OCI-LY7 (cell line): ENCODE measurements at regions not wholly inside any gene's neighbourhood (a gene's known extent, or its start where the extent isn't known, plus 50 kb on each side); places are given as distances from the start of the nearest gene placed in this dataset.

Experiments used
- BruUV-seq: library from RNA; stranded (reverse); fragments of 400-500 nt; replicated peaks from 2 replicates; lab custom pipeline; 2021; lab: Mats Ljungman, UMichigan
- CTCF ChIA-PET: fragments of 300-600 bp; sonication (Branson Sonifier 250); formaldehyde crosslinking; loops from one replicate; lab custom pipeline; 2022; ENCODE audit warnings: antibody characterized with exemption; ENCODE audit not compliant: unreplicated experiment; lab: Charles Lee
- POLR2A ChIA-PET: fragments of 300-600 bp; sonication (Branson Sonifier 250); formaldehyde crosslinking; loops from one replicate; lab custom pipeline; 2022; ENCODE audit warnings: antibody characterized with exemption; lab: Charles Lee
- DNase-seq: peaks from one replicate; pipeline ENCODE4 v3.0.0-alpha.2; 2015; ENCODE audit warnings: low spot score
- H2AFZ ChIP-seq: fragments of 200-600 bp; sonication (generic), shearing (Covaris generic); 2 replicates; pipeline ENCODE4 v1.6.1; 2014; ENCODE audit warnings: mild to moderate bottlenecking, antibody characterized with exemption, low read length, moderate library complexity
- H3K27ac ChIP-seq: fragments of 200-600 bp; sonication (generic); 2 replicates; pipeline ENCODE4 v1.5.1; 2014; ENCODE audit warnings: mixed run types, low read depth, mild to moderate bottlenecking, moderate library complexity, low read length, inconsistent platforms; ENCODE audit not compliant: poor library complexity, severe bottlenecking
- H3K36me3 ChIP-seq: fragments of 200-600 bp; sonication (generic); 2 replicates; pipeline ENCODE4 v1.6.1; 2014; ENCODE audit warnings: mild to moderate bottlenecking, antibody characterized with exemption, low read length, moderate library complexity, mixed read lengths; ENCODE audit not compliant: insufficient read depth
- H3K4me1 ChIP-seq: fragments of 200-600 bp; sonication (generic); 2 replicates; pipeline ENCODE4 v1.5.1; 2014; ENCODE audit warnings: mild to moderate bottlenecking, low read length; ENCODE audit not compliant: insufficient read depth, poor library complexity, severe bottlenecking
- H3K4me2 ChIP-seq: fragments of 200-600 bp; sonication (generic); 2 replicates; pipeline ENCODE4 v1.6.1; 2014; ENCODE audit warnings: mild to moderate bottlenecking, low read length
- H3K4me3 ChIP-seq: fragments of 200-600 bp; sonication (generic); 2 replicates; pipeline ENCODE4 v1.5.1; 2014; ENCODE audit warnings: mild to moderate bottlenecking, low read depth, low read length; ENCODE audit not compliant: poor library complexity, severe bottlenecking
- H3K79me2 ChIP-seq: fragments of 200-600 bp; sonication (generic); 2 replicates; pipeline ENCODE4 v1.6.1; 2016; ENCODE audit warnings: low read depth, mild to moderate bottlenecking, low read length, moderate library complexity, mixed read lengths; ENCODE audit not compliant: insufficient read depth
- H3K9me2 ChIP-seq: fragments of 200-600 bp; sonication (generic); 2 replicates; pipeline ENCODE4 v1.6.1; 2016; ENCODE audit warnings: mild to moderate bottlenecking, low read length, mixed read lengths; ENCODE audit not compliant: insufficient read depth
- H3K9me3 ChIP-seq: fragments of 200-600 bp; sonication (generic); 2 replicates; pipeline ENCODE4 v1.6.1; 2014; ENCODE audit warnings: mild to moderate bottlenecking, mixed run types, low read length, mixed read lengths
- H4K20me1 ChIP-seq: fragments of 200-600 bp; sonication (generic); 2 replicates; pipeline ENCODE4 v1.6.1; 2014; ENCODE audit warnings: mild to moderate bottlenecking, antibody characterized with exemption, low read length, moderate library complexity, mixed read lengths; ENCODE audit not compliant: insufficient read depth
- CTCF ChIP-seq: fragments of 200-600 bp; sonication (generic); conservative IDR thresholded peaks from 2 replicates; pipeline ENCODE4 v1.5.1; 2014; ENCODE audit warnings: mild to moderate bottlenecking, antibody characterized with exemption, low read length, moderate library complexity, mixed read lengths
- EZH2phosphoT487 ChIP-seq: fragments of 200-600 bp; sonication (generic); IDR thresholded peaks from 2 replicates; pipeline ENCODE4 v1.6.1; 2018; ENCODE audit warnings: low read depth, borderline replicate concordance, mild to moderate bottlenecking, mixed run types, antibody characterized with exemption, low read length, moderate library complexity, mixed read lengths
- intact Hi-C: fragments of 100-400 bp; cut with micrococcal nuclease; formaldehyde crosslinking; loops from one replicate; pipeline ENCODE4 v1.10.0; 2022; ENCODE audit not compliant: unreplicated experiment

- H3K4me1 ChIP-seq = no peaks in the 10 kb centered on the region
- BruUV-seq = no TSS peak
- no peak overlapping the region for H3K4me3 ChIP-seq
- ChIA-PET POLR2A (interaction anchor here (0.8 kb wide), 2 partner anchors 22 to 77 kb away, joined by 3 read pairs; no protein-coding TSS in a partner anchor), CTCF (no interaction called here)
- no peaks in the 10 kb centered on the region for H3K9me3 ChIP-seq
- H4K20me1 ChIP-seq = no peaks in the 10 kb centered on the region
- intact Hi-C loops = no loop called here
- no peaks in the 10 kb centered on the region for H3K9me2 ChIP-seq
- H3K27ac ChIP-seq = no peak overlapping the region
- H3K79me2 ChIP-seq = no peaks in the 10 kb centered on the region
- H3K4me2 ChIP-seq = no peak overlapping the region
- H3K36me3 ChIP-seq = no peaks in the 10 kb centered on the region
- no peak overlapping the region for H2AFZ ChIP-seq
- TF ChIP-seq CTCF (no peak), EZH2phosphoT487 (no peak)
- no peak for DNase-seq
Observed at GRCh38 chr20:7151676-7152470, 384.4 kb downstream of the BMP2 start.

GRCh38 chr20:7155282-7155681 lies 387.8 kb downstream of the BMP2 start:
- Histone ChIP-seq H3K4me2 (no peak overlapping the region), H3K27ac (no peak overlapping the region), H3K36me3 (no peaks in the 10 kb centered on the region), H3K4me3 (no peak overlapping the region), H3K9me2 (no peaks in the 10 kb centered on the region), H4K20me1 (no peaks in the 10 kb centered on the region), H3K4me1 (no peaks in the 10 kb centered on the region), H3K9me3 (no peaks in the 10 kb centered on the region), H3K79me2 (no peaks in the 10 kb centered on the region), H2AFZ (no peak overlapping the region)
- no peak for DNase-seq
- TF ChIP-seq EZH2phosphoT487 (no peak), CTCF (no peak)
- no TSS peak for BruUV-seq
- intact Hi-C loops = no loop called here
- ChIA-PET POLR2A (interaction anchor here (1.1 kb wide), 1 partner anchor 14 kb away, joined by 3 read pairs; no protein-coding TSS in a partner anchor), CTCF (no interaction called here)

GRCh38 chr20:7155794-7156193 lies 388.3 kb downstream of the BMP2 start:
- H3K9me3 ChIP-seq = no peaks in the 10 kb centered on the region
- no peak for TF ChIP-seq EZH2phosphoT487
- no peaks in the 10 kb centered on the region for H3K79me2 ChIP-seq
- no peaks in the 10 kb centered on the region for H3K4me1 ChIP-seq
- POLR2A ChIA-PET = interaction anchor here (0.8 kb wide), 1 partner anchor 294 kb away, joined by 3 read pairs; no protein-coding TSS in a partner anchor
- no TSS peak for BruUV-seq
- DNase-seq = no peak
- H2AFZ ChIP-seq = no peak overlapping the region
- no peak overlapping the region for H3K27ac ChIP-seq
- no peaks in the 10 kb centered on the region for H3K36me3 ChIP-seq
- no peak overlapping the region for H3K4me2 ChIP-seq
- H3K9me2 ChIP-seq = no peaks in the 10 kb centered on the region
- CTCF ChIA-PET = no interaction called here
- intact Hi-C loops = no loop called here
- no peaks in the 10 kb centered on the region for H4K20me1 ChIP-seq
- H3K4me3 ChIP-seq = no peak overlapping the region
